Erythroblast (primary cell): ENCODE measurements at regions not wholly inside any gene's neighbourhood (a gene's known extent, or its start where the extent isn't known, plus 50 kb on each side); places are given as distances from the start of the nearest gene placed in this dataset.

Experiments used
- GATA1 ChIP-seq: IDR thresholded peaks from 2 replicates; pipeline ENCODE4 v1.6.1; 2011; ENCODE audit warnings: low read depth, mild to moderate bottlenecking, control low read depth, low read length, moderate library complexity
- POLR2A ChIP-seq: IDR thresholded peaks from 2 replicates; pipeline ENCODE4 v1.6.1; 2011; ENCODE audit warnings: mild to moderate bottlenecking, low read length

DNA sequence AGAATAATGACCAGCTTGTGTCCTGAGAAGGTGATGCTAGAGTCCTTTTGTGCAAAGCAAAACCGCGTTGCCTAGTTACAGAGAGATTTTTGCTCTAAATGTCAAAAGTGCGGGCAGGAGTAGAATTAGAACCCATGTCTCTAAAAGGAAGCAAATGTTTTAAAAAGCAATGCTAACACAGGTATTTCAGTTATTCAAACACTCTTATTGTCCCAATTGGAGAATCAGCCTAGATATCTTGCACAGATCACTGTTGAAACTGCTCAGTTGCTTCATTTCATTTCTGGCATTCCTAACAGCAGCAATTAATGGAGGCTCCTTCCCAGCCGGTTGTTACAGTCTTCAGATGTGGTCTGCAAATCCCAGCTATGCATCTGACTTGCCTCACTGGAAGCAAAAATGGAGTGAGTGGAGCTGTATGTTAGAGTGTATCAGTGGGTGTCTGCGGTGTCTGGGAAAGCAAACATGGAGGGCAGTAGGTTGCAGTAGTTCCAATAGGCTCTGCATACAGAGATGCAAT lies 55.6 kb upstream of the SEMA6D start:
- no peak for TF ChIP-seq POLR2A
- no peak for TF ChIP-seq GATA1
